Sigmoid colon (tissue), 4 donors: ENCODE measurements at regions not wholly inside any gene's neighbourhood (a gene's known extent, or its start where the extent isn't known, plus 50 kb on each side); places are given as distances from the start of the nearest gene placed in this dataset.

Experiments used
- CTCF ChIP-seq, 4 experiments: fragments of 450-650 bp in 3 of 4; fragments of 200-600 bp in 1 of 4; IDR thresholded peaks; one replicate each; pipeline ENCODE4 v1.5.1; 2016 to 2019; ENCODE audit warnings: antibody characterized with exemption in 4 of 4, mild to moderate bottlenecking in 3 of 4, moderate library complexity in 2 of 4
- EP300 ChIP-seq, 4 donors: sonication (generic); formaldehyde crosslinking; IDR thresholded peaks; one replicate each; pipeline ENCODE4 v1.6.1; 2017; ENCODE audit warnings: antibody characterized with exemption in 4 of 4
- POLR2A ChIP-seq, 2 donors: fragments of 450-650 bp; IDR thresholded peaks; one replicate each; pipeline ENCODE4 v1.6.1; 2016; ENCODE audit warnings: antibody characterized with exemption in 2 of 2, mild to moderate bottlenecking in 2 of 2, moderate library complexity in 2 of 2

- TF ChIP-seq CTCF (IDR thresholded peaks at IDR 0.05) (no peak), POLR2A (IDR thresholded peaks at IDR 0.05) (no peak), EP300 (IDR thresholded peaks at IDR 0.05) (no peak)
Observed at GRCh38 chr17:69695646-69696045, 281.1 kb downstream of the MAP2K6 start.
